ENCODE measurements at regions not wholly inside any gene's neighbourhood (a gene's known extent, or its start where the extent isn't known, plus 50 kb on each side); places are given as distances from the start of the nearest gene placed in this dataset.

DNA sequence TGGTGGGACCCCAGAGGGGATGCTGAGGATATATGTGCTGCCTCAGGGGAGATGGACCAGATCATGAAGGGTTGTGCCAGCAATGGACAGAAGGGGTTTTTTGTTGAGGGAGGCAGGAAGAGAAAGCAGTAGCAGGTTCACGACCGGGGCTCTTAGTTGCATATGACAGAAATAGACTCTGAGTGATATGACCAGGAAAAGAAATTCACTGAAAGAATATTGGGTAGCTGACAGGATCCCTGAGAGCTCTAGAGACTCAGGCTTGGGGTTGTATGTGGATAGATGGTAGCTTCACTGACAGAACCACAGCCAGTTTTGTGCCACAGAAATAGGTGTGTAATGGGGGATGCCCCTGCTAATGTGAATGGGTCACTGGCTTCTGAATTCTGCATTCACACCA is 241.6 kb downstream of the ZNF621 start:
- peaks cover 2% of the 10 kb centered on the region for H3K4me1 Mint-ChIP-seq
- no peak for DNase-seq (ENCODE audit: low spot score in 2 of 2, unreplicated experiment in 2 of 2)
- H3K27ac Mint-ChIP-seq = no peak overlapping the region
- H3K9me3 Mint-ChIP-seq = peaks cover 25% of the 10 kb centered on the region
- H3K36me3 Mint-ChIP-seq = no peaks in the 10 kb centered on the region
- no peak overlapping the region for H3K4me3 Mint-ChIP-seq
- no peak for TF ChIP-seq CTCF (IDR thresholded peaks at IDR 0.05; ENCODE audit: unreplicated experiment)
- H3K27me3 Mint-ChIP-seq (ENCODE audit: low read depth) = no peaks in the 10 kb centered on the region

- Mint-ChIP-seq H3K9me3 (peaks cover 9% of the 10 kb centered on the region), H3K27ac (no peak overlapping the region)
- no peak for TF ChIP-seq CTCF (IDR thresholded peaks at IDR 0.05; ENCODE audit: unreplicated experiment)
These were observed 243.3 kb downstream of the ZNF621 start for GRCh38 chr3:40768046-40768445.

GRCh38 chr3:40768536-40768935 is 243.8 kb downstream of the ZNF621 start:
- Mint-ChIP-seq H3K9me3 (peaks cover 8% of the 10 kb centered on the region), H3K4me1 (peaks cover 2% of the 10 kb centered on the region), H3K36me3 (no peaks in the 10 kb centered on the region), H3K27ac (peak overlapping the region; percentile 29), H3K27me3 (ENCODE audit: low read depth) (no peaks in the 10 kb centered on the region), H3K4me3 (no peak overlapping the region)
- DNase-seq (ENCODE audit: low spot score in 2 of 2, unreplicated experiment in 2 of 2) = no peak
- TF ChIP-seq CTCF (IDR thresholded peaks at IDR 0.05; ENCODE audit: unreplicated experiment) = no peak

More at GRCh38 chr3:40768046-40768445, 243.3 kb downstream of the ZNF621 start:
- DNase-seq (ENCODE audit: low spot score in 2 of 2, unreplicated experiment in 2 of 2) = no peak
- H3K4me1 Mint-ChIP-seq = peaks cover 2% of the 10 kb centered on the region
- no peaks in the 10 kb centered on the region for H3K27me3 Mint-ChIP-seq (ENCODE audit: low read depth)
- H3K36me3 Mint-ChIP-seq = no peaks in the 10 kb centered on the region
- H3K4me3 Mint-ChIP-seq = no peak overlapping the region

GRCh38 chr3:40770061-40770460 is 245.3 kb downstream of the ZNF621 start:
- no peaks in the 10 kb centered on the region for H3K27me3 Mint-ChIP-seq (ENCODE audit: low read depth)
- no peak overlapping the region for H3K27ac Mint-ChIP-seq
- no peaks in the 10 kb centered on the region for H3K9me3 Mint-ChIP-seq
- peaks cover 5% of the 10 kb centered on the region for H3K4me1 Mint-ChIP-seq
- no peaks in the 10 kb centered on the region for H3K36me3 Mint-ChIP-seq
- no peak for DNase-seq (ENCODE audit: low spot score in 2 of 2, unreplicated experiment in 2 of 2)
- no peak overlapping the region for H3K4me3 Mint-ChIP-seq
- TF ChIP-seq CTCF (IDR thresholded peaks at IDR 0.05; ENCODE audit: unreplicated experiment) = no peak

DNA sequence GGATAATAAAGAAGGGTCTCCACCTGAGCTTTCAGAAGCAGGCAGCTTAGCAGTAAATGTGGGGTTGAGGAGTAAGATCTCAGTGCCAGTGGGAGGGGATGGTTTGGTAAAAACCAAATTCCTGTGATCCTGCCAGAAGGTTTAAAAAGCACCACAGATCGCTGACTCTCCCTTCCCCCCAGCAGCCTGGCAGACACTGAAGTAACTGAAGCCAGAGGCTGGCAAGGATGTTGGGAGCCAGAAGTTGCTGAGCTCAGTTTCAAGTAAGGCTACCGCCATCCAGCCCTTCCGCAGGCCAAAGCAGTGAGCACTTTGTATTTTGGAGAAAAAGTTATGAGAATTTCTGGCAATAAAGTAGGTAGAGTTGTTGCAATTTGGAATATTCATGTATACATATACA is 246.4 kb downstream of the ZNF621 start:
- no peaks in the 10 kb centered on the region for H3K27me3 Mint-ChIP-seq (ENCODE audit: low read depth)
- no peak overlapping the region for H3K27ac Mint-ChIP-seq
- TF ChIP-seq CTCF (IDR thresholded peaks at IDR 0.05; ENCODE audit: unreplicated experiment) = no peak
- H3K4me1 Mint-ChIP-seq = peaks cover 7% of the 10 kb centered on the region
- no peaks in the 10 kb centered on the region for H3K9me3 Mint-ChIP-seq
- H3K36me3 Mint-ChIP-seq = no peaks in the 10 kb centered on the region
- no peak for DNase-seq (ENCODE audit: low spot score in 2 of 2, unreplicated experiment in 2 of 2)
- no peak overlapping the region for H3K4me3 Mint-ChIP-seq

- Mint-ChIP-seq H3K36me3 (no peaks in the 10 kb centered on the region), H3K4me1 (peaks cover 4% of the 10 kb centered on the region), H3K9me3 (no peaks in the 10 kb centered on the region), H3K27me3 (ENCODE audit: low read depth) (no peaks in the 10 kb centered on the region), H3K4me3 (no peak overlapping the region), H3K27ac (no peak overlapping the region)
- TF ChIP-seq CTCF (IDR thresholded peaks at IDR 0.05; ENCODE audit: unreplicated experiment) = no peak
- DNase-seq (ENCODE audit: low spot score in 2 of 2, unreplicated experiment in 2 of 2) = no peak
These were observed 254.3 kb downstream of the ZNF621 start for GRCh38 chr3:40779039-40779438.
